ENCODE measurements at regions not wholly inside any gene's neighbourhood (a gene's known extent, or its start where the extent isn't known, plus 50 kb on each side); places are given as distances from the start of the nearest gene placed in this dataset.

DNA sequence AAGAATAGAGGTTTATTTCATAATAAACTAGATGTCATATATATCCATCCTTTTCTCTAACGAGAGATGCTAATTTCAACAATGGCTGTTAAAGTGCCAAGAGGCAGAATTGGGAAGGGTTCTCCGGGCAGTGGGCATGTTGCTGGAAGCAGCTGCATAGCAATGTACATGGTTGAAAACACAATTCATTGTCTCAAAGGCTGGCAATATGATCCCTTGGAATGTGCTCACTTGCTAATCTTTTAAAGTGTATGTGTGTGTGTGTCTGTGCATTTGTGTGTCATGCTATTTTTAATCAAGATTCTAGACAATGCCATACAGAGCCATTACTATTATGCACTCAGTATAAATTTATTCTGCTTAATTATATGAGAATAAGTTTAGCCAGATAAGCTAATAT is 1020.3 kb downstream of the NAALADL2 start:
- TF ChIP-seq, protein P1, sequence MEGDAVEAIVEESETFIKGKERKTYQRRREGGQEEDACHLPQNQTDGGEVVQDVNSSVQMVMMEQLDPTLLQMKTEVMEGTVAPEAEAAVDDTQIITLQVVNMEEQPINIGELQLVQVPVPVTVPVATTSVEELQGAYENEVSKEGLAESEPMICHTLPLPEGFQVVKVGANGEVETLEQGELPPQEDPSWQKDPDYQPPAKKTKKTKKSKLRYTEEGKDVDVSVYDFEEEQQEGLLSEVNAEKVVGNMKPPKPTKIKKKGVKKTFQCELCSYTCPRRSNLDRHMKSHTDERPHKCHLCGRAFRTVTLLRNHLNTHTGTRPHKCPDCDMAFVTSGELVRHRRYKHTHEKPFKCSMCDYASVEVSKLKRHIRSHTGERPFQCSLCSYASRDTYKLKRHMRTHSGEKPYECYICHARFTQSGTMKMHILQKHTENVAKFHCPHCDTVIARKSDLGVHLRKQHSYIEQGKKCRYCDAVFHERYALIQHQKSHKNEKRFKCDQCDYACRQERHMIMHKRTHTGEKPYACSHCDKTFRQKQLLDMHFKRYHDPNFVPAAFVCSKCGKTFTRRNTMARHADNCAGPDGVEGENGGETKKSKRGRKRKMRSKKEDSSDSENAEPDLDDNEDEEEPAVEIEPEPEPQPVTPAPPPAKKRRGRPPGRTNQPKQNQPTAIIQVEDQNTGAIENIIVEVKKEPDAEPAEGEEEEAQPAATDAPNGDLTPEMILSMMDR (CRISPR knock-in tag; IDR thresholded peaks at IDR 0.05) = no peak
- TF ChIP-seq ZFP36L2 (CRISPR knock-in tag; IDR thresholded peaks at IDR 0.05) = no peak
- TF ChIP-seq ZBTB7B (CRISPR knock-in tag; IDR thresholded peaks at IDR 0.05) = no peak
